GM18519 (cell line): ENCODE measurements at regions not wholly inside any gene's neighbourhood (a gene's known extent, or its start where the extent isn't known, plus 50 kb on each side); places are given as distances from the start of the nearest gene placed in this dataset.
A peak's percentile ranks its signal among the peaks of the same experiment; 100 is the strongest.

Source experiments
- ATAC-seq: cut with Tn5 transposase; IDR thresholded peaks from one replicate; pipeline ENCODE4 v1.9.1; 2021; ENCODE audit warnings: mild to moderate bottlenecking, moderate library complexity; ENCODE audit not compliant: unreplicated experiment, low FRiP score

DNA sequence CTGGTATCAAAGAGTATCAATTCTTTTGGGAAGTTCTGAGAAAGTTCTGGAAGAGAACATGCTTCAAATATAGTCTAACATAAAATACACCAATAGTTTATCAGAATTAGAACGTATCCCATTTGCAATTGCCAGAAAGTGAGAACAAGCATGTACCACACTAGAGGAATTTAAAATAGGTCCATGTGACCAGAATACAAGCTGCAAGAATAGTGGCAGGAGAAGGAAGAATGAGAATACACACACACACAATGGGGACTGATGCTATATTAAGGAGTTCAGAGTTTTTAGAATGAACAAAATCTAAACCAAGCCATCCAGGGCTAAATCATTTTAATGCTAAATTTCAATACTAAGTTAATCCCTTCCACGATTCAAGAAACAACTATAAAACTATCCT lies 99.1 kb upstream of the TMEM168 start:
- ATAC-seq = no peak

- ATAC-seq = no peak
Measured at GRCh38 chr7:112888781-112889180, 98.6 kb upstream of the TMEM168 start.

DNA sequence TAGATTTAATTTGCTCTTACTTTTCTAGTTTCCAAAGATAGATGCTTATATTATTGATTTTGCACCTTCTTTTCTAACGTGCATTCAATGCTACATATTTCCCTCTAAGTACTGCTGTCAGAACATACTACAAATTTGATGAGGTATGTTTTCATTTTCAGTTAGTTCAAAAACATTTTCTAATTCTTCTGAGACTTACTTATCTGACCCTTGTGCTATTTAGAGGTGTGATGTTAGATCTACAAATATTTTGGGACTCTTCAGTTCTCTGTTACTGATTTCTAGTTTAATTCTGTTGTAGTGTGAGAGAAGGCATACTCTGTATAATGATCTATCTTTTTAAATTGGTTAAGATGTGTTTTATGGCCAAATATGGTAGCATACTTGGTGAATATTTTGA lies 97.8 kb upstream of the TMEM168 start:
- no peak for ATAC-seq

- no peak for ATAC-seq
Measured at GRCh38 chr7:112887337-112887736, 97.1 kb upstream of the TMEM168 start.

GRCh38 chr7:112886208-112886607 lies 96.0 kb upstream of the TMEM168 start:
- ATAC-seq = no peak

- no peak for ATAC-seq
Measured at GRCh38 chr7:112882991-112883390, 92.8 kb upstream of the TMEM168 start.

DNA sequence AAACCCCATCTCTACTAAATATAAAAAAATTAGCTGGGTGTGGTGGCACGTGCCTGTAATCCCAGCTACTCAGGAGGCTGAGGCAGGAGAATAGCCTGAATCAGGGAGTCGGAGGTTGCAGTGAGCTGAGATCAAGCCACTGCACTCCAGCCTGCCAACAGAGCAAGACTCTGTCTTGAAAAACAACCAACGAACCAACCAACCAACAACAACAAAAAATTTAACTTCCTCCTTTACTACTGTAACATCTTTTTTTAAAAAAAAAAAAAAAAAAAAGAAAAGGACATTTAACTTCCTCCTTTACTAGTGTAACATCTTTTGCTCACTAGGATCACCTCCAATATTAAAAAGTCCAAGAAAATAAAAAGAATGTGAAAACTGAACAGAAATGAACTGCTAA lies 92.3 kb upstream of the TMEM168 start:
- no peak for ATAC-seq

DNA sequence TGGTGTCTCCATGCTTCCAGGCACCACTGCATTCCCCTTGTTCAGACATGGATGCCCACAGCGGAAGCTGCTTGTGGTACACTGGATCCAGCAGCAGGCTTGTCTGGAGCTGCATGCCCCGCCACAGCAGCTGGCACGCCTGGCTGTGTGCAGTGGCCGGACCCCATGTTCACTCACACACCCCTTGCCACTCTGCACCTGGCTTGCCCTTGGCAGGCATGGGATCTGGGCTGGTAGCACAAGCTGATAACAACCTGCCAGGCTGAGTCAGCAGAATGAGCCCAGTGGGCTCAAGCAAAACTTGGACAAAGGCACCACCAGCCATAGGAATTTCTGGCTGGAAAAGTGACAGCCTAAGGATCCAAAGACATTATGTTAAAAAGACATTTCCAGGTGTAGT lies 91.8 kb upstream of the TMEM168 start:
- no peak for ATAC-seq

DNA sequence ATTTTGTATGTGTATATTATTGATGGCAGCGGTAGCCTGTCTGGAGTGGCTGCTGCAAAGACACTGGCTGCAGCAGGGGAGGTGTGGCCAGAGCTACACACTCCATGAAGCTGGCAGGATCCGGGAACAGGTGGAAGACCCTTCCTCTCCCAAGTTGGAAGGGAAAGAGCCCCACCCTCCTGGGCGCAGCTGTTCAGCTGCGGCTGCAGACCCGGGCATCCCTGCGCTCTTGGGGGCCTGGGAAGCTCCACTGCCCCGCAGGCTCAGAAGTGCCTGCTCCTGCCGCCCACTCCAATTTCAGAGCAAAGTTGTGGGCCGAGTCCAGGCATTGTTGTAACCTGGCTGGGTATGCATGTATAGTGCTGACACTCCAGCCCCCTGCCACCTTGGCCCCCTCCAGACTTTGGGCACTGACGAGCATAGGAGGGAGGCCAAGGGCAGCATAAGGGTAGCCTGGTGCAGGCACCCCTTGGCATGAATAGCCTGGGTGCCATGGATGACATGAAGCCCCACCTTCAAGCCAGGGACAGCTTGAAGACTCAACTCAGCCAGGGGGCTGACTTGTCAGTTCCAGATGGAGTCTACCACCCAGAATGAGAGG lies 90.7 kb upstream of the TMEM168 start:
- ATAC-seq = no peak

GRCh38 chr7:112877691-112878460 lies 87.7 kb upstream of the TMEM168 start:
- ATAC-seq = no peak

DNA sequence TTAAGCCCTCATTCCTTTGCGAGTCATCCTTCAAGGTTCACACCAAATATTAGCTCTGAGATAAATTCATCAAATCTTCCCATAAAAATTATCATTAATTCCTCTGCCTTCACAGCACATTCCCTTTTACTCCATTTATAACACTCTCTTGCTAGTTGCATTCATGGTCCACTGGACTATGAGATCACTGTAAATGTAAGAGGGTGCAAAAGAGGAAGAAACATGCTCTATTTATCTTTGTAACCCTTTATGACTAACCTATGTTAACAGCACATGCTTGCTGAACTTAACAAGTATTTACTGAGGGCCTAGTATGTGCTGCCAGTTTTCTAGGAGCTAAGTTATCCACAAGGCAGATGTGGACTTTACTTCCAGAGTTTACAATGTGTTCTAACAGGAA lies 86.7 kb upstream of the TMEM168 start:
- ATAC-seq = no peak

DNA sequence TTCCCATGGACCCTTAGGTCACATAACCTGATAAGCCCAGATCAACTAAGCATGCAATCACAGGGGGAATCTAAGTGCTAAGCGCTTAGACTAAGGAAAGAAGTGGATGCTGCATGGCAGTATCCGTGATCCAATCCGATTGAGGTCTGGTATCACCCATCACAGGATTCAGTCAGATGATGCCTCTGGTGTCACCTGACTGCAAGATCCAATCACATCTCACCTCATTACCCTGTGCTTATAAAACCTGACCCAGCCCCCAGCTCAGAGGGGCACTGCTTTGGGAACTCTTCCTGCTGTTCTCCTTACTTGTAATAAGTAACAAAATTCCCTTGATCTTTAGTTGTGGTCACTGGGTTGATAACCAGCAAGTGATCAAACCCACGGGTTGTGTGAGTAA lies 84.7 kb upstream of the TMEM168 start:
- no peak for ATAC-seq

DNA sequence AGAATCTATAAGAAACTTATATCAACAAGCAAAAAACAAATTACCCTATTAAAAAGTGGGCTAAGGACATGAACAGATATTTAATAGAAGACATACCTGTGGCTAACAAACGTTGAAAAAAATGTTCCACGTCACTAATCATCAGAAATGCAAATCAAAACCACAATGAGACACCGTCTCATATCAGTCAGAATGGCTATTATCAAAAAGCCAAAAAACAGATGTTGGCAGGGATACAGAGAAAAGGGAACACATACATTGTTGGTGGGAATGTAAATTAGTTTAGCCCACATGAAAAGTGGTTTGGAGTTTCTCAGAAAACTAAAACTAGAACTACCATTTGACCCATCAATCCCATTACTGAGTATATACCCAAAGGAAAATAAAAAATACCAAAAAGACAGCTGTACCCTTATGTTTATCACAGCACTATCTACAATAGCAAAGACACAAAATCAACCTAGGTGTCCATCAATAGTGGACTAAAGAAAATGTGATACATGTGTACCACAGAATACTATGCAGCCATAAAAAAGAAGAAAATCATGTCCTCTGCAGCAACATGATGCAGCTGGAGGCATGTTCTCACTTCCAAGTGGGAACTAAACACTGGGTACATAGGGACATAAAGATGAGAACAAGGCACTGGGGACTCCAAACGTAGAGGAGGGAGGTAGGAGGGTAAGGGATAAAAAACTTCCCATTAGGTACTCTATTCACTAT lies 83.8 kb upstream of the TMEM168 start:
- ATAC-seq = peak; percentile 40

GRCh38 chr7:112869111-112869774 lies 79.0 kb upstream of the TMEM168 start:
- ATAC-seq = no peak

DNA sequence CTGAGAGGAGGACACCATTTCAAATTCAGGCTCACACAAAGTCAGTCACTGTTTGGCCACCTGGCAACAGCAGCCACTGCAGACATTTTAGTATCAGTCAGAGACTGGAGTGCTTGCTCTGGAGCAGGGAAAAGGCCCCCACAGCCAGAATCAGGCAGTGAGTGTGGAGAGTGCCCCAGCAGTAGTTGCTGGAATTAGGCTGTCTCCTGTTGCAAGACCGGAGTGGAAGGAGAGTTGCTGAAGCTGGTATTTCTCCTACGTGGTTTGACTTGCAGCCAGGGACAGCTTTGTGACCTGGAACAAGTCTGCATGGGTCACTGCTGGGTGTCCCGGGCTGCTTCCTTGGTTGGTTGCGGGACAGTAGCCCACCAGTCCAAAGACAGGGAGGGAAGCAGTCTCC lies 78.4 kb upstream of the TMEM168 start:
- no peak for ATAC-seq

GRCh38 chr7:112866424-112866823 lies 76.2 kb upstream of the TMEM168 start:
- ATAC-seq = peak; percentile 99

DNA sequence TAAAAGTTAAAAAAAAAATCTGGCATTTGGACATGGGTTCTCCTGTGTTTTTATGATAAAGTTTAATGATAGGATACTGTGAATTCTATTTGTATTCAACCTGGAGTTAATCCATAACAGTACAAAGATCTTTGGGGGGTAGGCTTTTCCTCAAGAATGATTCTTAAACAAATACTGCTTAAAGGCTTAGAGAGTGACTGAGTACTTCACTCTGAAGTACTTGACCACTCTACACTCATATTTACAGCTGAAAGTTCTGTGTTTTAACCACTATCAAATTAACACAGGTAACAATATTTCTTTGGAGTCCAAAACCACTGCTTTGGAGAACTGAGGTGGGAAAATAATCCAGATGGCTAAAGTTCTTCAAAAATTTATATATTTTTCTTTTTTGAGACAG lies 74.2 kb upstream of the TMEM168 start:
- no peak for ATAC-seq

DNA sequence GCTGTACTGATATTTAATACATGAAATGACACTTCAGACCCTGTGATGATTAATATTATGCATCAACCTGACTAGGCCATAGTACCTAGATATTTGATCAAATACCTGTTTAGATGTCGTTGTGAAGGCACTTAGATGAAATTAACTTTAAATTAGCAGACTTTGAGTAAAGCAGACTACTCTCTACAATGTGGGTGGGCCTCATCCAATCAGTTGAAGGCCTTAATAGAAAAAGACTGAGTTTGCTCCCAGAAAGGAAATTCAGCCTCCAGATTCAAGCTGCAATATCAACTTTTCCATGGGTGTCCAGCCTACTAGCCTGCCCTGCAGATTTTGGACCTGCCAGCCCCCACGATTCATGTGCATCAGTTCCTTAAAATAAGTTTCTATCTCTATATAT lies 68.6 kb upstream of the TMEM168 start:
- ATAC-seq = no peak

- no peak for ATAC-seq
Measured at GRCh38 chr7:112855227-112855626, 65.0 kb upstream of the TMEM168 start.

DNA sequence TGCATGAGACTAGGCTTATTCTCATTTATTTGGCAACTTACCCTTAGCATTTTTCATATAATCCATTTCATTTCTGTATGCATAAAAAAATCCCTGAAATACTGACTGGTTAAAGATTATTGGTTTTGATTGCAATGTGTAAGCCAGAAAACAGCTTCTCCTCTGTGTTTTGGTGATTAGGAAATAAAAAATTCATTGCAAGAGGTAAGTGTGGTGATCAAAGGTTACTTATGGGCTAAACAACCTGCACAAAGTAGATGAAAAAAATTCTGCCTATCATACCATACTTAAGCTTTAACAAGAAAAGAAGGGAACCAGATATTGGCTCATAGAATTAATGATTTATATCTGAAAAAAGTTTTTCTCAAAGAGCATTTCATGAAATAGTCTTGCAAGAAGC lies 64.0 kb upstream of the TMEM168 start:
- ATAC-seq = no peak

DNA sequence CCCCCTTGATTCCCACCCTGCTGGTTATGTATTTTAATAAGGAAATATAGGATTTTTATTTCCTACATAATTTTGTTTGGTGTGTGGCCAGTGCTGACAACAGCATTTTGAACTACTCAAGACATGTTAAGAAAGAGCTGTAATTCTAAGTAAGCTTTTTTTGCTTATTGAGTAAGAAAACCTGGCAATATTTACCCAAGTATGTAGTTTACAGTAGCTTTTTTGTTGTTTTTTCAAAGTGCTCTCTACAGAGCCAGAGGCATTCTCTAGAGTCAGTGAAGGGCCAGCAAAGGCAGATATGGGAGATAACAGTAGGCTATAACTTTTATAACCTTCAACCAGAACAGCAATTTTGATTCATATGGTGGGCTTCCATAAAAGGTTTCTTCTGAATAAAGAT lies 63.2 kb upstream of the TMEM168 start:
- no peak for ATAC-seq
